HepG2 (cell line): ENCODE measurements at regions not wholly inside any gene's neighbourhood (a gene's known extent, or its start where the extent isn't known, plus 50 kb on each side); places are given as distances from the start of the nearest gene placed in this dataset.

Experiments used
- ATAC-seq: fragments of 200-7000 bp; cut with Tn5 transposase; 3 replicates; pipeline ENCODE4 v1.9.1; 2020; ENCODE audit warnings: mild to moderate bottlenecking, moderate library complexity
- BruUV-seq: library from RNA; stranded (reverse); fragments of 400-500 nt; replicated peaks from 2 replicates; lab custom pipeline; 2021; lab: Mats Ljungman, UMichigan
- CTCF ChIA-PET: fragments of 300-600 bp; formaldehyde crosslinking; extraction: SDS; loops from one replicate; lab custom pipeline; 2021; ENCODE audit warnings: low total read pairs, inconsistent platforms, low intra/inter-chr PET ratio; lab: Yijun Ruan, JAX
- POLR2A ChIA-PET: fragments of 350-600 bp; sonication (Branson Sonifier 250); formaldehyde crosslinking; loops from one replicate; lab custom pipeline; 2020; ENCODE audit warnings: antibody characterized with exemption, inconsistent platforms; lab: Yijun Ruan, JAX
- DNase-seq: peaks from one replicate; pipeline ENCODE4 v3.0.0-alpha.2; 2015; ENCODE audit warnings: low spot score
- FAIRE-seq: peaks from 3 replicates; lab custom pipeline; 2011; peaks lifted over from hg19 to GRCh38; lab: Jason Lieb, UNC
- H2AFZ ChIP-seq: one replicate; pipeline ENCODE4 v1.6.1; 2011; ENCODE audit warnings: low read length, inconsistent platforms
- H3K27ac ChIP-seq: fragments of 300-600 bp; 3 replicates; pipeline ENCODE4 v1.8.0; 2011; ENCODE audit warnings: mixed run types, mild to moderate bottlenecking, mixed read lengths, low read length, inconsistent platforms; ENCODE audit not compliant: insufficient read depth; ENCODE audit errors: extremely low read length
- H3K27me3 ChIP-seq, 2 experiments: fragments of 200-600 bp in 1 of 2; 2 replicates in 1 of 2; 3 replicates in 1 of 2; pipeline versions ENCODE4 v1.6.0 to v1.8.0; 2011; ENCODE audit warnings: low read length in 2 of 2, mild to moderate bottlenecking in 2 of 2, moderate library complexity in 2 of 2, inconsistent platforms in 1 of 2; ENCODE audit not compliant: insufficient read depth in 2 of 2, control insufficient read depth in 1 of 2
- H3K36me3 ChIP-seq, 2 experiments: fragments of 200-600 bp in 1 of 2; replicated peaks in 1 of 2; 2 replicates in 1 of 2; 3 replicates in 1 of 2; pipeline versions ENCODE4 v1.5.1 to v1.8.0; 2011; ENCODE audit warnings: low read length in 2 of 2, inconsistent platforms in 1 of 2; ENCODE audit not compliant: insufficient read depth in 2 of 2, control insufficient read depth in 1 of 2
- H3K4me1 ChIP-seq: 2 replicates; pipeline ENCODE4 v1.5.1; 2012; ENCODE audit warnings: low read length, inconsistent platforms; ENCODE audit not compliant: insufficient read depth
- H3K4me2 ChIP-seq: 2 replicates; pipeline ENCODE4 v1.6.0; 2011; ENCODE audit warnings: low read depth, low read length, inconsistent platforms
- H3K4me3 ChIP-seq, 3 experiments: fragments of 200-600 bp in 1 of 3; sonication (generic), shearing (Covaris generic) in 1 of 3; replicated peaks in 1 of 3; 2 replicates each; pipeline ENCODE4 v1.5.1; 2011 to 2016; ENCODE audit warnings: low read length in 3 of 3, inconsistent platforms in 2 of 3, low read depth in 2 of 3, mild to moderate bottlenecking in 2 of 3, control low read depth in 1 of 3, mixed read lengths in 1 of 3; ENCODE audit not compliant: insufficient read depth in 1 of 3
- H3K79me2 ChIP-seq: one replicate; pipeline ENCODE4 v1.6.1; 2011; ENCODE audit warnings: low read length, inconsistent platforms; ENCODE audit not compliant: insufficient read depth
- H3K9ac ChIP-seq: 2 replicates; pipeline ENCODE4 v1.6.0; 2011; ENCODE audit warnings: mild to moderate bottlenecking, low read depth, low read length, inconsistent platforms; ENCODE audit not compliant: insufficient read depth
- H3K9me3 ChIP-seq: 2 replicates; pipeline ENCODE4 v1.5.1; 2012; ENCODE audit warnings: mild to moderate bottlenecking, low read length
- H4K20me1 ChIP-seq: 2 replicates; pipeline ENCODE4 v1.6.0; 2011; ENCODE audit warnings: inconsistent platforms, mild to moderate bottlenecking, low read length, moderate library complexity; ENCODE audit not compliant: insufficient read depth
- ARNT2 ChIP-seq: sonication (generic); formaldehyde crosslinking; IDR thresholded peaks from 2 replicates; pipeline ENCODE4 v1.8.0; 2022; ENCODE audit warnings: mild to moderate bottlenecking, low read depth, missing genetic modification reagents, moderate library complexity
- HES4 ChIP-seq: sonication (generic); formaldehyde crosslinking; IDR thresholded peaks from 2 replicates; pipeline ENCODE4 v1.9.0; 2021; ENCODE audit warnings: mild to moderate bottlenecking, missing genetic modification reagents, borderline replicate concordance
- HNF1A ChIP-seq, 2 experiments: sonication (generic) in 1 of 2; formaldehyde crosslinking in 1 of 2; IDR thresholded peaks; 2 replicates each; pipeline versions ENCODE4 v1.4.0 to v1.6.1; 2016 to 2020; ENCODE audit warnings: borderline replicate concordance in 1 of 2, low read depth in 1 of 2, mild to moderate bottlenecking in 1 of 2, missing genetic modification reagents in 1 of 2
- MED13 ChIP-seq: sonication (generic); formaldehyde crosslinking; IDR thresholded peaks from 2 replicates; pipeline ENCODE4 v1.5.0; 2020; ENCODE audit warnings: missing genetic modification reagents
- MED8 ChIP-seq: sonication (generic); formaldehyde crosslinking; IDR thresholded peaks from 2 replicates; pipeline ENCODE4 v1.8.1; 2023; ENCODE audit warnings: mild to moderate bottlenecking, missing genetic modification reagents; ENCODE audit not compliant: insufficient replicate concordance
- PCBP1 ChIP-seq: fragments of 200-400 bp; formaldehyde crosslinking; IDR thresholded peaks from 2 replicates; pipeline ENCODE4 v1.6.1; 2017; ENCODE audit warnings: mild to moderate bottlenecking, low read depth, low read length, borderline replicate concordance
- PHF21A ChIP-seq: sonication (generic); formaldehyde crosslinking; IDR thresholded peaks from 2 replicates; pipeline ENCODE4 v1.5.0; 2020; ENCODE audit warnings: mild to moderate bottlenecking, missing genetic modification reagents
- RAD51 ChIP-seq: fragments of 450-650 bp; IDR thresholded peaks from 2 replicates; pipeline ENCODE4 v1.6.1; 2016; ENCODE audit warnings: borderline replicate concordance
- SP140L ChIP-seq: sonication (generic); formaldehyde crosslinking; IDR thresholded peaks from 2 replicates; pipeline ENCODE4 v1.4.0; 2020; ENCODE audit warnings: missing genetic modification reagents, borderline replicate concordance
- ZFP82 ChIP-seq: sonication (generic); formaldehyde crosslinking; IDR thresholded peaks from 2 replicates; pipeline ENCODE4 v1.5.1; 2020; ENCODE audit warnings: mild to moderate bottlenecking, missing genetic modification reagents, borderline replicate concordance
- ZMYM3 ChIP-seq: sonication (generic); formaldehyde crosslinking; IDR thresholded peaks from 2 replicates; pipeline ENCODE4 v1.5.1; 2020; ENCODE audit warnings: mild to moderate bottlenecking, missing genetic modification reagents
- ZNF503 ChIP-seq: sonication (generic); formaldehyde crosslinking; IDR thresholded peaks from 2 replicates; pipeline ENCODE4 v1.4.0; 2020; ENCODE audit warnings: missing genetic modification reagents
- ZNF646 ChIP-seq: sonication (generic); formaldehyde crosslinking; IDR thresholded peaks from 2 replicates; pipeline ENCODE4 v1.9.0; 2021; ENCODE audit warnings: mild to moderate bottlenecking, missing genetic modification reagents
- in situ Hi-C: cut with HindIII; loops from 2 replicates; pipeline ENCODE4 v1.10.0; 2017; ENCODE audit warnings: low pct_unique_long_range_greater_than_20kb; ENCODE audit not compliant: extremely low pct_ligation_motif_present
- intact Hi-C: fragments of 100-400 bp; cut with micrococcal nuclease; formaldehyde crosslinking; loops from one replicate; pipeline ENCODE4 v1.10.0; 2022; ENCODE audit not compliant: unreplicated experiment

- DNase-seq, result no peak
- ChIA-PET CTCF (no interaction called here), POLR2A (no interaction called here)
- FAIRE-seq, result no peak
- Histone ChIP-seq H3K27me3 (no peaks in the 10 kb centered on the region), H2AFZ (no peak overlapping the region), H3K27ac (no peak overlapping the region), H3K4me2 (no peak overlapping the region), H3K9me3 (no peaks in the 10 kb centered on the region), H3K36me3 (no peaks in the 10 kb centered on the region), H3K4me3 (no peak overlapping the region), H4K20me1 (no peaks in the 10 kb centered on the region), H3K4me1 (no peaks in the 10 kb centered on the region), H3K79me2 (no peaks in the 10 kb centered on the region), H3K9ac (no peak overlapping the region)
- in situ Hi-C loops (no loop called here), intact Hi-C loops (no loop called here)
- BruUV-seq, result no TSS peak
- ATAC-seq, result no peak
- TF ChIP-seq MED13 (CRISPR knock-in tag), result no peak
- no peak for TF ChIP-seq MED8 (CRISPR knock-in tag)
- no peak for TF ChIP-seq ZFP82 (CRISPR knock-in tag)
- no peak for TF ChIP-seq SP140L (CRISPR knock-in tag)
- no peak for TF ChIP-seq HES4 (CRISPR knock-in tag)
- TF ChIP-seq PCBP1, result no peak
- TF ChIP-seq ZNF646 (CRISPR knock-in tag), result no peak
- no peak for TF ChIP-seq ARNT2 (CRISPR knock-in tag)
- TF ChIP-seq ZMYM3 (CRISPR knock-in tag), result no peak
- no peak for TF ChIP-seq PHF21A (CRISPR knock-in tag)
- no peak for TF ChIP-seq ZNF503
- TF ChIP-seq HNF1A (IDR thresholded peaks at IDR 0.05; ENCODE audit: low read depth), result no peak
- TF ChIP-seq HNF1A (CRISPR knock-in tag; IDR thresholded peaks at IDR 0.05; ENCODE audit: borderline replicate concordance), result no peak
- TF ChIP-seq RAD51, result no peak
Measured at GRCh38 chr10:88212069-88212468, 348.6 kb downstream of the PTEN start.
